ENCODE measurements at regions not wholly inside any gene's neighbourhood (a gene's known extent, or its start where the extent isn't known, plus 50 kb on each side); places are given as distances from the start of the nearest gene placed in this dataset.

DNA sequence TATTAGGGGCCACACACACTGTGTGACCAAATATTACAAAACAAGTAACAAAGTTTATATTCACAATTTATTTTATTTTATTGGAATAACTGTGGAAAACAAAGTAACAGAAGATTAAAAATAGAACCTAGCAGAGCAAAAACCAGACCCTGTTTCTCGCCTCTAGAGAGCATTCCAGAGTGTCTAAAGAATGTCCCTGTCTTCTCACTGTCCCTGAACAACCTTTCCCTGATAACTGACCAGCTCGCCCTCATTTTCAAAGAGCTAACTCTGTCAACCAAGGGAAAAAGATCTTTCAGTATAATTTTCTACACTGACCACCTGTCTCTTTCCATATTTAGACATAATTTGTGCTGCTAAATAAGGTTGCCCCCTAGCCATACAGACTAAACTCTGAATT is 646.9 kb downstream of the USP25 start:
- no peak for TF ChIP-seq CTCF (conservative IDR thresholded peaks at IDR 0.05; ENCODE audit: control insufficient read depth, insufficient read depth, low read depth, low read length)
- DNase-seq (ENCODE audit: low read depth): no peak

GRCh38 chr21:16377120-16377658 is 647.4 kb downstream of the USP25 start:
- DNase-seq (ENCODE audit: low read depth): no peak
- no peak overlapping the region for H3K4me3 ChIP-seq (ENCODE audit: control insufficient read depth, low read depth, low read length)
- no peak for TF ChIP-seq CTCF (conservative IDR thresholded peaks at IDR 0.05; ENCODE audit: control insufficient read depth, insufficient read depth, low read depth, low read length)

More for the DNA sequence above, 646.9 kb downstream of the USP25 start:
- H3K4me3 ChIP-seq (ENCODE audit: control insufficient read depth, low read depth, low read length): no peak overlapping the region

- TF ChIP-seq CTCF (conservative IDR thresholded peaks at IDR 0.05; ENCODE audit: control insufficient read depth, insufficient read depth, low read depth, low read length): no peak
- no peak overlapping the region for H3K4me3 ChIP-seq (ENCODE audit: control insufficient read depth, low read depth, low read length)
- no peak for DNase-seq (ENCODE audit: low read depth)
These were observed 648.1 kb downstream of the USP25 start for GRCh38 chr21:16377857-16378256.

DNA sequence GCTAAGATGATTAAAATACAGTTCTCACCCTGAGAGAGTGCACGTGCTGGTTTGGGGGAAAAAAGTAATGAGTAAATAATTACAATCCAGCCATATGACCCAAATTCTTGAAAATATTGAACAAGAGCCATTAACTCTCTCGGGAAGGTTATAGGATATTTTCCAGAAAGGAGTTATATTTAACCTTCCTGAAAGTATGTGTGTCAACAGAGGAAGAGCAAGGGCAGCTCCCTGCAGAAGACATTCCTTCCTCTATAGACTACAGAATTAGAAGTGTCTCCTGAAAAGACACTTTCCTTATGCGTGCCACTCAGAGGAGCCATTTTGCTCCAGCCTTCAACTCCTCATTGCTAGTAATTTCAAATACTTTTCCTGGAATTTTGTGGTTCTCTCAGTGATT is 648.7 kb downstream of the USP25 start:
- TF ChIP-seq CTCF (conservative IDR thresholded peaks at IDR 0.05; ENCODE audit: control insufficient read depth, insufficient read depth, low read depth, low read length): no peak
- no peak overlapping the region for H3K4me3 ChIP-seq (ENCODE audit: control insufficient read depth, low read depth, low read length)
- DNase-seq (ENCODE audit: low read depth): no peak

GRCh38 chr21:16388291-16388690 is 658.5 kb downstream of the USP25 start:
- H3K4me3 ChIP-seq (ENCODE audit: control insufficient read depth, low read depth, low read length): no peak overlapping the region
- no peak for DNase-seq (ENCODE audit: low read depth)
- no peak for TF ChIP-seq CTCF (conservative IDR thresholded peaks at IDR 0.05; ENCODE audit: control insufficient read depth, insufficient read depth, low read depth, low read length)

DNA sequence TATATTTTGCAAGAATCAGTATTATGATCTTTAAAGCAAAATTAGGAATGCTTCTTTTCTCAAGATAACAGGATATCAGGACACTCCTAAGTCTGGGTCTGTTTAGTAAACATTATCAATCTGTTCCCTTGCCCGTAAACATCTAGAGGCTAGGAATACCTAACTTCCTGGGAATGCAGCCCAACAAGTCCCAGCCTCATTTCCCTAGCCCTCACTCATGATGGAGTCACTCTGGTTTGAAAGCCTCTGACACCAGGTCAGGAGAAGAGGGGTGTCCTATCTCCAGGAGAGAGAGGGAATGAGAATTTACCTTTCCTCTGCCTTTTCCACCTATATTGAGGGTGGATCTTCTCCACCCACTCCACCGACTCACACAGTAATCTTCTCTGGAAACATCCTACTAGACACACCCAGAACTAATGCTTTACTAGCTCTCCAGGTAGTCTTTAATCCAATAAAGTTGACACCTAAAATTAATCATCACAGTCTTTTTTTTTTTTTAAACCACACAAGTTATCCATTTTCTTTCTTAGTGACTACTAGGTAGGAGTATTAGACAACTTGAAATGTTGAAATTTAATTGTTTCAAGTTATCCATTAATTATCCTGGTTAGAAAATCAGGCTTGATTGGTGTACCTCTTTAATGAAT is 659.3 kb downstream of the USP25 start:
- DNase-seq (ENCODE audit: low read depth): no peak
- H3K4me3 ChIP-seq (ENCODE audit: control insufficient read depth, low read depth, low read length): no peak overlapping the region
- no peak for TF ChIP-seq CTCF (conservative IDR thresholded peaks at IDR 0.05; ENCODE audit: control insufficient read depth, insufficient read depth, low read depth, low read length)

Measured in fibroblast of mammary gland (primary cell).